ENCODE measurements at regions not wholly inside any gene's neighbourhood (a gene's known extent, or its start where the extent isn't known, plus 50 kb on each side); places are given as distances from the start of the nearest gene placed in this dataset.
"Not testable (repeated sequence)": the region's sequence is repeated elsewhere in the genome, so short reads cannot be mapped to it uniquely, and the experiment has no call there.

GRCh38 chr7:142435606-142436005 lies 177.7 kb upstream of the PRSS58 start:
- DNase-seq, result not testable (repeated sequence)

GRCh38 chr7:142434666-142435167 lies 176.9 kb upstream of the PRSS58 start:
- no peak for DNase-seq

- not testable (repeated sequence) for DNase-seq
Measured at GRCh38 chr7:142434133-142434532, 176.3 kb upstream of the PRSS58 start.

GRCh38 chr7:142432377-142432776 lies 174.5 kb upstream of the PRSS58 start:
- no peak for DNase-seq

GRCh38 chr7:142431491-142431890 lies 173.6 kb upstream of the PRSS58 start:
- no peak for DNase-seq

GRCh38 chr7:142428094-142428493 lies 170.2 kb upstream of the PRSS58 start:
- DNase-seq, result no peak

DNA sequence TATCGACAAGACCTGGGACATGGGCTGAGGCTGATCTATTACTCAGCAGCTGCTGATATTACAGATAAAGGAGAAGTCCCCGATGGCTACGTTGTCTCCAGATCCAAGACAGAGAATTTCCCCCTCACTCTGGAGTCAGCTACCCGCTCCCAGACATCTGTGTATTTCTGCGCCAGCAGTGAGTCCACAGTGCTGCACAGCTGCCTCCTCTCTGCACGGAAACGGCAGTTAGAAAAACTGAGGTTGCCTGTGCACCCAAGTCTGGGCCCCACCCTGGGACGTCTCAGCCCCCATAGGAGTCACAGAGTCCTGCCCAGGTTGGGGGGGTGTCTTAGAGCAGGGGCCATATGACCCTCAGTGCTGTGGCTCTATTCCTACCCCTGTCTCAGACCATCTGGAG lies 167.4 kb upstream of the PRSS58 start:
- no peak for DNase-seq

DNA sequence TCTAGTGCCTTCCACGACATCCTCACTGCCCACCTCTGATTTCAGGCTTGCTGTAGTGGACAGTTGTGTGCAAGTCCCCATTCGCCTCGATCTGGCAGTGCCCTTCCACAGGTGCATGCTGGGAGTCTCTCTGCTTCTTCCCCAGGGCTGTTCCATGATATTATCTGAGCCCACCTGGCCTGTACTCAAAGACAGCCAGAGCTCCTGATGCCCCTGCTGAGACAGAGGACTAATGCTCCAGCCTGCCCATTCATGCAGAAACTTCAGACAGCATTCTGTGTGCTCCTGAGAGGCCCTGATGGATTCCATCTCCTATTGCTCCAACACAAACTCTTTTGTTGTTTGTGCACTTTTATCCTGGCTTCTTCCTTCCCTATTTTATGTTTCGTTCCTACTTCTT lies 164.8 kb upstream of the PRSS58 start:
- DNase-seq, result no peak

DNA sequence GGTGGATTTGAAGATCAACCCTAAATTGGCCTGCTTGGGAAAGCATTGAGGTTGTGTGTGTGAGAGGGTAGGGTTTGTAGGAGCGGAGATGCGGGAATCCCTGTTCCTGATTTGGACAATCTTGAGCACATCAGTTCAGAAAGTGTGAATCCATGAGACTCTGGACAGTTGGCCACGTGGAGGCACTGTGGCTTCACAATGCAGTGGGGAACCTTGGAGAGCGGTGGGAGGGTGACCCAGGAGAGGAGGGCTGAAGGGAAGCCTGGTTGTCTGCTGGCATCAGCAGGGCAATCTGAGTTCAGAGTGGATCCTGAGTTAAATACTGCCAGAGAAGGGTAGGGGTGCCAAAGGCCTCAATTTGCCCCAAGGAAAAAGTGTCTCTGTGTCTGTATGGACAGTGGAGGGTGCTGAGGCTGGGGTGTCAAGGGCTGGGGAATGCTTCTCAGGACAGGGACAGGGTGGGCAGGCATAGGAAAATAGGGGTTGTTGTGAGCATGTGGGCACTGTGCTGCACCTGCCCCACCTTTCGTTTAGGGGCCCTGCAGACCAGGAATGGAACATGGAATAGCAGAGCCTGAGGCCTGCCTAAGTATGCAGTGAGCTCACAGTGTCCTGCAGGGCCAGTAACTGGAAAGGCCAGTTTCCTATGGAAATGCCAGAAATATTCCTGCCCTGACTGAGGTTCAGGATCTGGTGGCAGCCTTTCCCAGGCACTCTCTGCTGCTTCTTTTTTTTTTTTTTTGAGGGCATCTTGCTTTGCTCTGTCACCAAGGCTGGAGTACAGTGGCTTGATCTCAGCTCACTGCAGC lies 162.9 kb upstream of the PRSS58 start:
- no peak for DNase-seq

GRCh38 chr7:142418326-142418725 lies 160.5 kb upstream of the PRSS58 start:
- DNase-seq, result no peak

- no peak for DNase-seq
Measured at GRCh38 chr7:142414915-142415314, 157.1 kb upstream of the PRSS58 start.

DNA sequence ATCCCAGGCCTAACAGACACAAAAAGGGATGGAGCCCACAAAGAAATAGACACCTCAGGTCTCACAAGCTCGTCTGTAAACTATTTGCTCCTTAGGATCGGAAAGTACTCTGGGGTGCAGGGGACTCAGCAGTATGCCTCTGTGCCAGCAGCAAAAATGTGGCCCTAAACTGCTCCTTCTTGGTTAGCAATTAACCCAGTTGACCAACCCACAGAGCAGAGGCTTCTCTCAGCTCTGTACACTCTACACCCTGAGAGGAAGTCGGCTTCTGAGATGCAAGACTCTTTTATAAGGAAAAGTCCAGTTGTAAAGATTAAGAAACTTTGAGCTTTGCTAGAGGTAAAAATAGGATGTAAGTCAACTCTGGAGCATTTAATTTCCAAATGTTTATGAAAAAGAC lies 156.3 kb upstream of the PRSS58 start:
- no peak for DNase-seq

DNA sequence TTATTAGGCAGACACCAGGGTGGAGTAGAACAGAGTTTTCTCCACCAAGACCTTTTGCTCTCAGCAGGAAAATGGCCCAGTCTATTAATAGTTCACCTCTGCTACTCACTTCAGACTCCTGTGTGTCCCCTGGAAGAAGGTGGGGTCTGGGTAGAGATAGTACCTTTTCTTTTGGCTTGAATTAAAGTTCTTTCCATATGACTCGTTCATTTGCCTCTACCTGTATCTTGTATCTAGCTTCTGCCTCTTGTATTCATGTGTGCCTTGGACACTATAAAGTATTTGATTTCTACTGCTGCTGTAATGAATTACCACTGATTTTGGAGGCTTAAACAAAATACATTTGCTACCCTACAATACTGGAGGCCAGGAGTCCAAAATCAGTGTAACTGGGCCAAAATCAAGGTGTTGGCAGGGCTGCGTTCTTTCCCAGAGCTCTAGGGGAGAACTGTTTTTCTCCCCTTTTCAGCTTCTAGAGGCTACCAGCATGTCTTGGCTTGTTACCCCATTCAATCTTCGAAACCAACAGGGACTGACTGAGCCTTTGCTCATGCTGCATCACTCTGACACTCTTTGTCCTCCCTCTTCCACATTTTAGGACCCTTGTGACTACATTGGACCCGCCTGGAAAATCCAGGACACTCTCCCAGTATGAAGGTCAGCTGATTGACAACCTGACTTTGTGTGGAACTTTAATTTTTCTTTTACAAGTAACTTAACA lies 155.6 kb upstream of the PRSS58 start:
- DNase-seq, result no peak

- DNase-seq, result no peak
Measured at GRCh38 chr7:142412551-142413193, 154.8 kb upstream of the PRSS58 start.

- DNase-seq, result no peak
Measured at GRCh38 chr7:142409471-142409870, 151.6 kb upstream of the PRSS58 start.

- no peak for DNase-seq
Measured at GRCh38 chr7:142408794-142409193, 150.9 kb upstream of the PRSS58 start.

- DNase-seq, result no peak
Measured at GRCh38 chr7:142407939-142408570, 150.2 kb upstream of the PRSS58 start.

GRCh38 chr7:142405122-142405765 lies 147.4 kb upstream of the PRSS58 start:
- no peak for DNase-seq

GRCh38 chr7:142401951-142402350 lies 144.1 kb upstream of the PRSS58 start:
- DNase-seq, result no peak

- DNase-seq, result no peak
Measured at GRCh38 chr7:142400042-142400533, 142.2 kb upstream of the PRSS58 start.

- DNase-seq, result no peak
Measured at GRCh38 chr7:142391191-142391992, 133.5 kb upstream of the PRSS58 start.

DNA sequence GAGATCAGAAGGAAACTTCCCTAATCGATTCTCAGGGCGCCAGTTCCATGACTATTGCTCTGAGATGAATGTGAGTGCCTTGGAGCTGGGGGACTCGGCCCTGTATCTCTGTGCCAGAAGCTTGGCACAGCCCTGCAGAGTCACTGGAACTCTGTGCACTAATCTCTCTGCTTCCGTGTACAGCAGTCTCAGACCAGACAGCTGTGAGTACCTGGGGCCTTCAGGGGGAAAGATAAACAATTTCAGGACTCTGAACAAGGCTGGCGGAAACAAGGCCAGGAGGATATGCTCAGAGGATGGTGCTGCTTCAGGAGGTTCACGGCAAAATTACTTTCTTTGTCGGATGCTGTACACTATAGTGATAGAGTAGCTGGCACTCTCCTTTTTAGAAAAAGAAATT lies 131.7 kb upstream of the PRSS58 start:
- DNase-seq, result no peak
